GM12872 (cell line): ENCODE measurements at regions not wholly inside any gene's neighbourhood (a gene's known extent, or its start where the extent isn't known, plus 50 kb on each side); places are given as distances from the start of the nearest gene placed in this dataset.

ENCODE experiments used
- TF ChIP-seq, protein P1 (sequence below): IDR thresholded peaks from 3 replicates; pipeline ENCODE4 v1.5.1; 2011; ENCODE audit warnings: low read depth, mild to moderate bottlenecking, low read length, moderate library complexity; ENCODE audit not compliant: insufficient read depth

- TF ChIP-seq, protein P1, sequence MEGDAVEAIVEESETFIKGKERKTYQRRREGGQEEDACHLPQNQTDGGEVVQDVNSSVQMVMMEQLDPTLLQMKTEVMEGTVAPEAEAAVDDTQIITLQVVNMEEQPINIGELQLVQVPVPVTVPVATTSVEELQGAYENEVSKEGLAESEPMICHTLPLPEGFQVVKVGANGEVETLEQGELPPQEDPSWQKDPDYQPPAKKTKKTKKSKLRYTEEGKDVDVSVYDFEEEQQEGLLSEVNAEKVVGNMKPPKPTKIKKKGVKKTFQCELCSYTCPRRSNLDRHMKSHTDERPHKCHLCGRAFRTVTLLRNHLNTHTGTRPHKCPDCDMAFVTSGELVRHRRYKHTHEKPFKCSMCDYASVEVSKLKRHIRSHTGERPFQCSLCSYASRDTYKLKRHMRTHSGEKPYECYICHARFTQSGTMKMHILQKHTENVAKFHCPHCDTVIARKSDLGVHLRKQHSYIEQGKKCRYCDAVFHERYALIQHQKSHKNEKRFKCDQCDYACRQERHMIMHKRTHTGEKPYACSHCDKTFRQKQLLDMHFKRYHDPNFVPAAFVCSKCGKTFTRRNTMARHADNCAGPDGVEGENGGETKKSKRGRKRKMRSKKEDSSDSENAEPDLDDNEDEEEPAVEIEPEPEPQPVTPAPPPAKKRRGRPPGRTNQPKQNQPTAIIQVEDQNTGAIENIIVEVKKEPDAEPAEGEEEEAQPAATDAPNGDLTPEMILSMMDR, result no peak
Observed at GRCh38 chr2:149904352-149905175, 317.0 kb upstream of the MMADHC start.

- TF ChIP-seq, protein P1, result no peak
Observed at GRCh38 chr2:149903626-149904025, 316.1 kb upstream of the MMADHC start.

GRCh38 chr2:149902081-149902480, 314.5 kb upstream of the MMADHC start:
- TF ChIP-seq, protein P1, result no peak

DNA sequence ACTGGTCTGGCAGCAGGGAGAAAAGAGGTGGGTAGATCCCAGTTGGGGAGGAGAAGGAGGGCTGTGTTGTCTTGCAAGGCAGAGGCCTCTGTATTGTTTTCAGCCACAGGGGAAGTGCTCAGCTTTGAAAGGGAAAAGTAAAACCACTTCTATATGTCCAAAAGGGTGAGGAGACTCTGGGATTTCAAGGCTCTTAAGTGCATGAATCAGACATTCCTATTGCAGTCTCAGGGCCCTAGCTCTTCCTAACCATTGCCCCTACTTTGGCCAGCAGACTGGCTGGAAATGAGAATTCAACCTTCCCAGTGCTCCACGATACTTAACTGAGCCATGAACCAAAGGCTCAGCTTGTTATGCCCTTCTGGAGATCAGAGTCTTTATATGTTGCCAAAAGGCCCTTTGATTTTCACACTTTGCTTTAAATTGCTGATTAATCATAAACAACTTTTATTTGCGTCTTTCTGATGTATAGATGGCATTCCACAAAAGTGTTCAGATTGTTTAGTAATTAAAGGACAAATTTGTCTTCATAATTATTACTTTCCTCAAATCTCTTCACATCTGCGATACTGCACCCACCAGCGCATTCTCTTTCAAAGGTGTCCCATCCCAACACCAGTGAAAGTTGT, 313.8 kb upstream of the MMADHC start:
- TF ChIP-seq, protein P1, result no peak

DNA sequence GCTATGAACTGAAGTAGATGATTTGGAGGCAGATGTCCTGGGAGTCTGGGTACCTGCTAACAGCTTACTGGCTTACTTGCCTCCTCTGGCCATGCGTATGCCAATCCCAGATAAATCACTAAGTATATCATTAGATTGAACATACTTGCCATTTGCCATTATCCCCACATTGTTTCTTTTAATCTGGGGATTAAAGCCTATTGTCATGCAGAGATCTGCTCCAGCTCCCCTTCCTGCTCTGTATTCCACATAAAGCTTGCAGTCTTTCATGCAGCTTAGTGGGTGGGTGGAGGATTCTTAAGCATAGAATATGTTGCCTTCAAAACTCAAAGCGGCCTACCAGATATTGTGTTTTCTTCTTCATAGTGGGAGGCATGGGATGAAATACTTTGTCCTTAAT, 311.8 kb upstream of the MMADHC start:
- TF ChIP-seq, protein P1, result no peak

- TF ChIP-seq, protein P1, result no peak
Observed at GRCh38 chr2:149894760-149895159, 307.2 kb upstream of the MMADHC start.

GRCh38 chr2:149894226-149894625, 306.7 kb upstream of the MMADHC start:
- TF ChIP-seq, protein P1, result no peak
